Skin epidermis (tissue), 12 donors: ENCODE measurements at regions not wholly inside any gene's neighbourhood (a gene's known extent, or its start where the extent isn't known, plus 50 kb on each side); places are given as distances from the start of the nearest gene placed in this dataset.

Source experiments
- H3K27ac ChIP-seq, 21 experiments: fragments of 200-600 bp; sonication (generic) in 11 of 21; one replicate each; pipeline ENCODE4 v1.5.0; 2020; ENCODE audit warnings: mild to moderate bottlenecking in 3 of 21, inconsistent platforms in 2 of 21, moderate library complexity in 2 of 21
- H3K4me3 ChIP-seq, 7 experiments: fragments of 200-600 bp; sonication (generic) in 2 of 7; one replicate each; pipeline ENCODE4 v1.5.0; 2020; ENCODE audit warnings: inconsistent platforms in 2 of 7, mild to moderate bottlenecking in 2 of 7, moderate library complexity in 1 of 7

DNA sequence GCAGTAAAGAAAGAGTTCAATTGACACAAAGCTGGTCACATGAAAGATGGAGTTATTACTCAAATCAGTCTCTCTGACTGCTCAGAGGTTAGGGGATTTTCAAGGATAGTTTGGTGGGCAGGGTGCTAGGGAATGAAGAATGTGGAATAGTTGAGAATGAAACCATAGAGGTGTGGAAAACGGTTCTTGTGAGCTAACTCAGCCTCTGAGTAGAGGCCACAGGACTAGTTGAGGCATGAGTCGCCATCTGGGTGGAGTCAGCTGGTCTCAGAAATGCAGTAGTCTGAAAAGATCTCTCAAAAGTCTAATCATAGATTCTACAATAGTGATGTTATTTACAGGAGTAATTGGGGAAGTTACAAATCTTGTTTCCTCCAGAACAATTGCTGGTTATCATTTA, 178.9 kb upstream of the SPEF2 start:
- no peak overlapping the region for H3K27ac ChIP-seq
- no peak overlapping the region for H3K4me3 ChIP-seq

DNA sequence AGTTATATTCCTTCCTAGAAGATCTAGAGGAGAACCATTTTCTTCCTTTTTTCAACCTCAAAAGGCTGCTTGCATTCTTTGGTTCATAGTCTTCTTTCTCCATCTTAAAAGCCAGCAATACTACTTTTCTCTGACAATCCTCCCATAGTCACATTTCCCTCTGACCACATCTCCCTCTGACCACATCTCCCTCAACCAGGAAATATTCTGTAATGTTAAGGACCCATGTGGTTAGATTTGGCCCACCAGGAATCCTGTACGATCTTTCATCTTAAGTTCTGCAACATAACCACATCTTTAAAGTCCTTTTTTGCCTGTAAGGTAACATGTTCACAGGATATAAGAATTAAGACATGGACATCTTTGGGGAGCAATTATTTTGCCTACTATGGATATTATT, 179.4 kb upstream of the SPEF2 start:
- H3K27ac ChIP-seq = no peak overlapping the region
- no peak overlapping the region for H3K4me3 ChIP-seq

DNA sequence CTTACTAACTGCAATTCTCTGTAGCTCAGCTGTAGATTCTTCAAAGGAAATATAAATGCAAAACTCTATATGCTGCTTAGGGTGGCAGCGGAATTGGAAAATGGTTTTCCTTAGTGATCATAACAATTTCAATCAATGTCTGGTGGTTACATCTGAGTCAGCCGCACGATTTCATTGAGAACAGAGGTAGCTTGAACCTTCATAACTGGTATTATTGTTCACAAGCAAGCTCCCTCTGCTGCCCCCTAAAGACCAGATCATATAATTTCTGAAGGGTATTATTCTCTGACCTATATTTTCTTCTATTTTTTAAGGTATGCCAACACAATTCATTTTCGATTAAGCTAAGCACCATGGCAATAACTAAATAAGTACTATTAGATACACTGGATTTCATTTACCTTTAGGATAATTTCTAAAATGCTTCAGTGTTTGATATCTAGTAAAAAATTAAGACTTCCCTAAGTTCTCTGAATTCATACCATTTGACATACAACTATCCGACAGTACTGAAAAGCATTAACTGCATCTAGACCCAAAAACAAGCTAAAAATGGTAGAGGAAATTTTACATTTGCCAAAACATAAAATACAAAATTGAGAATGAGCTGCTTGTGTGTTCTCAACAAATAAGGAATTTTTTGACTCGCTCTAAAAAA, 181.1 kb upstream of the SPEF2 start:
- no peak overlapping the region for H3K4me3 ChIP-seq
- no peak overlapping the region for H3K27ac ChIP-seq

DNA sequence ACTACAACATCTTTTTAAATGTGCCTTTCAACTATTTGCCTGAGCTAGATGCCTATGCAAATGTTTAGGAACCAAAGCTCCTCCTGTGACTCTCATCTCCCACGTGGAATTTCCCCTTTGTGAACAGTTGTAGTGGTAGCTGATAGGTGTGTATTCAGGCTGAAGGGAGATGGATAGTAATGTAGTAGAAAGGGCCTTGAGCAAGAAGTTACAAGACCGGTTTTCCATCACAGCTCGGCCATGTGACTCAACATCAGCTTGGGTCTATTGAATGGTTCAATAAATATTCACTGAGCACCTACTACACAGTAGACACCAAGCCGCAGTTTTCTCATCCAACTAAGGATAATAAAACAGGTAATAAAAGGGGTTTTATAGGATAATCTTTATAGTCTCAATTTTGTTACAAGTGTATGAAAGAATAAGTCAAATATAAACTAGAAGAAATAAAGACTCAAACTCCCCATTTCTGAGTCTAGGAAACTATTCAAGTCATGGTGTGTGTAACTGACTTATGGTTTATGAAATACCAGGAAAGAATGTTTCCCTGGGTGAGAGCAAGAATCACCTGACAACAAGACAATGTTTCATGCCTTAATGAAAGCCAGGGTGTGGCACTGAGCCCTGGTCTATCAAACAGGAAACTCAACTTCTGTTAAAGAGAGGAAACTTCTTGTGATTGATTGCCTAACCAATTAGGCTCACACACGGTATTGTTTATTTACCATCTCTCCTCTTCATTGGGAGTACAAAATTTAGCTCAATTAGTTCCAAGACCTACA, 187.1 kb upstream of the SPEF2 start:
- H3K4me3 ChIP-seq = no peak overlapping the region
- peak overlapping the region in 2 of 21 experiments; percentile 17 to 29 for H3K27ac ChIP-seq

DNA sequence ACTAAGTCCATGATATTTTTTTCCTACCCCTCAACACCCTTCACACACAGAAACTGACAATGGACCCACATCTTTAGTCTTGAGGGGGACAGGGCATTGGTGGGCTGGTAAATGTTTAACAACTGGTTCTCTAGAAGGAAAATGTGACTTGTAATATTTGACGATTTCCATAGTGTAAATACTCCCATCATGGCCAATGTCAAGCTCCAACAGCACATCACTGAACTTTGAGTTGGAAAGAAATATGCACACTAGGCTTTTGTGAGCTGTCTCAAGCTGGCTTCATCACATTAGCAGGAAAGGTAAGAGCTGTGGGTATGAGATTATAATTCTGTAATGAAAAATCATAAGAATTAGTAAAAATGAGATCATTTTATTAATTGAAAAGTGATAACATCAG, 189.9 kb upstream of the PRLR start:
- Histone ChIP-seq H3K4me3 (no peak overlapping the region), H3K27ac (no peak overlapping the region)

DNA sequence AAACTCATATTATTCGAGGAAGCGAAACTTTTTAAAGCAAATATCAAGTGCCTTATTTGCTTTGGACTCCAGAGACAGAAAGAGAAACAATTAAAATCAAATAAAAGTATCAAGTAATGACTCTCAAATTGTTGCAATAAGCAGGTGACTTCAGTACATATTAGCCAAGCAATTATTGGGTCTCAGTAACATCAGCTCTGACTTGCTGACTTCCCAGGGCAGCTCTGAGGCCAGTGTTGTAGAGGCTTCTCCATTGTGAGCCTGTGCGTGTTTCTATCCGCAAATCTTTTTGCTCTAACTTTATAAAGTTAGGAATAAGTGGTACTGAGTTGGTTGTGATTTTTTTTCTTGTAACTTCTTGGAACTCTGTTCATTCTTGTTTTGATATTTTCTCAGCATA, 186.8 kb upstream of the PRLR start:
- Histone ChIP-seq H3K4me3 (no peak overlapping the region), H3K27ac (no peak overlapping the region)

DNA sequence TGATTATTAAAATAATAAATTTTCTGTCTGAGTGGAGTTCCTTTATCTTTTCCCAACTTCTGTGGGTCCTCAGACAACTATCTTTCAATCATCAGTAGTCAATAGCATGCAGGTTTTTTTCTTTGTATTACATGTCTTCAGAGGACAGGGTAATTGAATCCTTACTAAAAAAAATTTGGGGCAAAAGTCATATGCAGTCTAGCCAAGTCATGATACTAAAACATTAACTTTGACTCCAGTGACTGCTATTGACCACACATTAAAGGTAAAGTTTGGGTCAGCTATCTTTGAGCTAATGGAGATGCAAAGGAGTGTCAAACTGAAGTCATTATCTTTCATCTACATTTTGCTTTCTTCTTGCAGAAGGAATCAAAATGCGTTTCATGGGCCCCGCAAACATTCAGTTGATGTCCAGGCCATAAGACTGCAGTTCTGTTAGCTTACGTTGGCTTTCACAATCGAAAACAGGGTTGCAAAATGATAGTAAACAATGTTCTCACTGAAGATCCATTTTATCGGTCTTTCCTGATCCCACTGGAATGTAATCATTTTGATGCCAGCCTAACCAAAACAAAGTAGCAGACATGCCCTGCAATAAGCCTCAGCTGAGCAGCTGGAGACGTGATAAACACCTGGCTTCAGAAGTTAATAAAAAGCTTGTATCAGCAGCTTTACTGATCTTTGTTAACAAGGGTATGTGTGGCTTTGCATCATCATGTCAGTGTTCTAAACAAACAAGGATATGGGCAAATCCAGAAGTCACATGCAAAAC, 186.1 kb upstream of the PRLR start:
- H3K27ac ChIP-seq = no peak overlapping the region
- H3K4me3 ChIP-seq = no peak overlapping the region

DNA sequence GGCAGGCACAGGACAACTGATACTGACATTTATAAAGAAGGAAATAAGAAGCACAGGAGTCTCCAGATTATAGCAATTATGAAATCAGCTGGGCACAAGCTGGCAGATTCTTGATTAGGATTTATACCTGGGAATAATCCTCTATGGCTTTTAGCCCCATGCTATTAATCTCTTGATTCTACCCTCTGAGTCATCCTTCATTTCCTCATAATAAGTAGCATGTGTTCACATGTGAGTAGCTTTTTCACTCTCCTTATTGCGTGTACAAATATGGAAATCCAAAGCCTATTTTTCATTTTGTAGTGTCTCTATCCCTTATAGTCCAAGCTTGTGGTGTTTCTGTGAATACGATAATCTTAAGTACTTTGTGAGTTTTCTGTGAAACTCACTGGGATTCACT, 185.0 kb upstream of the PRLR start:
- H3K27ac ChIP-seq = no peak overlapping the region

DNA sequence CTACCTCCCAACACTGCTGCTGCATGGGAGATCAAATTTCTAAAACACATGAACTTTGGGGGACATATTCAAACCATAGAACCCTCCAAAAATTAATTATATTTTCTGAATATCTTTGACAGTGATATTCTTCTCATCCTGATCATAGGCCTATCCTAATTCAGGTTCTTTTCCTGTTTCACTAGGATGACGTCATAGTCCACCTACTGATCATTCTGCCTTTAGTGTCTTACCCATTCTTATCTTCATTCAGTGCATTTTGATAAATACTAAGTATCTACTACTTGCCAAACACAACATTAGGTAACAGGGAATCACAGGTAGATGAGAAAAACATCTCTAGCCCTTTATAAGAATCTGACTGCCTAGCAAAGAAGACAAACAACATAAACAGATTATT, 179.1 kb upstream of the PRLR start:
- H3K27ac ChIP-seq = no peak overlapping the region
- no peak overlapping the region for H3K4me3 ChIP-seq

More for the DNA sequence above, 185.0 kb upstream of the PRLR start:
- no peak overlapping the region for H3K4me3 ChIP-seq

DNA sequence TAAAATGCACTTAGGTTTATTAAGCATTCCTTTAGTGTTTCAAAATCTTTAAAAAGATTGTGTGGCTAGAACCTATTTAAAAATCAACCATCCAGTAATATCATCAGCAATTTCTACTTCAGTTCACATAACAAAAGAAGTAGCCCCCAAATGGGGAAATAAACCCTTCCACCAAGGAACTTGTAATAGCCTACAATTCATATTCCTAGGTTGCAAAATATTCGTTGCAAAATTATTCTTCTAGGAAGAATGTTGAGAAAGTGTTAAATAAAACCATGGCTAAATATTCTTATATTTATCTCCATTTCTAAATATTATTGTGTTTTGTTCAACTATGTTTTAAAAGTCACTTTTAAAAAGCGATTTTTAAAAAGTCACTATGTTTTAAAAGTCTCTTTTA, 177.9 kb upstream of the PRLR start:
- H3K27ac ChIP-seq = no peak overlapping the region
- H3K4me3 ChIP-seq = no peak overlapping the region

DNA sequence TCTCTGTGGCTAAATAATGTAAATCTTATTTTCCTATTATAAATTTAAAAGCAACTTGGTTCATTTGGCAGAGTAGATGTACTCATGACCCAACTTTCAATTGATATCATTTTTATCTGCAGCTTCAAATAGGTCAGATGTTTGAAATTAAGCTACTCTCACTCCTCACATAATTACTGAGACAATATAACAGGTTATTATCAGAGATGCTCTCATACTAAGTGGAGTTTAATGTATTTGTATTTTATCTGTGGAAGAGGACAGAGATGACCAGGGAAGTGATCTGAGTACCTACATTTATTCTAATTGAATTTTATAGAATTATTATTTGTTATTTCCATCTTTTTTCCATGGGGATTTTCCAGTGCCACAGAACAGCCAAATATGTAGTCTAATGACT, 177.4 kb upstream of the PRLR start:
- Histone ChIP-seq H3K4me3 (no peak overlapping the region), H3K27ac (no peak overlapping the region)

DNA sequence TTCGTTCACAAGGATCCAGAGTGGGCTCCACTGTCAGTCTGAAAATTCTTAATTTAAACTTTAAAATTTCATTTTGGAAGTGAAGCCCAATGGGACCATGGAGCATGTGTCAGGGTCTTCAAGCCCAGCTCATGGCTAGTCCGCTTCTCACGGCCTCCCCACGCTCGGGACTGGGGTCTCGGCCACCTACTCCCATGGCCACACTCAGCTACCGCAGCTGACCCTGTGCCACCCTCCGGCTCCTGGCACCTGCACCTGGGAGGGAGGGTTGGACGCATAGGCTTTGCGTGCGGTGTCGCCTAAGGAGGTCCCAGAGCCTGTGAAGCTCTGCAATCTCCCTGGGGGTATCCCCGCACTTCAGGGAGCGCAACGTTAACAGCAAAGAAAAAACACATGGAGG, 175.7 kb upstream of the PRLR start:
- Histone ChIP-seq H3K27ac (no peak overlapping the region), H3K4me3 (no peak overlapping the region)

DNA sequence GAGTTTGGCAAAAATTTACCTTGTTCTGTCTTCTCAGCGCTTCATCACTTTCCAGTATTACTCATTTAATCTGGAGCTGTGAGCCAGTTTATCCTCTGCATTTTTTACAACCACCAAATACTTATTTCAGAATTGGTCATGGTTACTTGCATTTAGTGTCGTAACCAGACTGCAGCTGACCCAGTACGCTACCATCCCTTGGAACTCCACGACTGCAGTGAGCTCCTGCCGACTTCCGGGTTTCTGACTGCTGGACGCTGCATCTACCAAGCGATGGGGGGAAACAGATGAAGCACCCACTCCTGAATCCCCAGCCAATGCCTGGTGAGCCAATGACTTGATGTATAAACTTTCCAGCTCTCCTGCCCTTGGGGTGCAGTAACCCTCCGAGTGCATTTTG, 174.4 kb upstream of the PRLR start:
- H3K4me3 ChIP-seq = no peak overlapping the region
- no peak overlapping the region for H3K27ac ChIP-seq

DNA sequence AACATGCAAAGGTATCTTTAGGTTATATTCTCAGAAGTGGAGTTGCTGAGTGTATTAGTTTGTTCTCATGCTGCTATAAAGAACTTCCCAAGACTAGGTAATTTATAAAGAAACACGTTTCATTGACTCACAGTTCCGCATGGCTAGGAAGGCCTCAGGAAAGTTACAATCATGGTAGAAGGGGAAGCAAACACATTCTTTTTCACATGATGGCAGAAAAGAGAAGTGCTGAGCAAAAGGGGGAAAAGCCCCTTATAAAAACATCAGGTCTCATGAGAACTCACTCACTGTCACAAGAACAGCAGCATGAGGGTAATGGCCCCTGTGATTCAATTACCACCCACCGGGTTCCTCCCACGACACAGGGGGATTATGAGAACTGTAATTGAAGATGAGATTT, 163.6 kb upstream of the PRLR start:
- H3K27ac ChIP-seq = no peak overlapping the region
- H3K4me3 ChIP-seq = no peak overlapping the region

DNA sequence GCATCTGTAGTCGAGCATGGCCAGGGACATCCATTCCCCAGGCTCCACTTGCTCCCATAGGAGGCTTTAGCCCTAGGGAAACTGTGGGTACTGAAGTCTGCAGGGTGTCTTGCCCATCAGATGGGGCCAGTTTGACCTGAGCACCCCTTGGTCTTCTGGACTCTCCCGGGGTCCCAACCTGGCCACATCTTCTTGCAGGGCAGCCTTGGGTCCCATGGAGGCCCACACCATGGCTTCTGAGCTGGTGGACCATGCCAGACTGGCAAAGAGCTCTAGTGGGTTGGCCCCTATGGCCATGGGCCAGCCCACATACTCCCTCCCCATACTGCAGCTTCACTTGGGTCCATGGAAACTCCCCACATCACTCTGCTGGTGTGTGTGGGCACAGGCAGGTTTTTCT, 154.4 kb upstream of the PRLR start:
- Histone ChIP-seq H3K4me3 (no peak overlapping the region), H3K27ac (no peak overlapping the region)

DNA sequence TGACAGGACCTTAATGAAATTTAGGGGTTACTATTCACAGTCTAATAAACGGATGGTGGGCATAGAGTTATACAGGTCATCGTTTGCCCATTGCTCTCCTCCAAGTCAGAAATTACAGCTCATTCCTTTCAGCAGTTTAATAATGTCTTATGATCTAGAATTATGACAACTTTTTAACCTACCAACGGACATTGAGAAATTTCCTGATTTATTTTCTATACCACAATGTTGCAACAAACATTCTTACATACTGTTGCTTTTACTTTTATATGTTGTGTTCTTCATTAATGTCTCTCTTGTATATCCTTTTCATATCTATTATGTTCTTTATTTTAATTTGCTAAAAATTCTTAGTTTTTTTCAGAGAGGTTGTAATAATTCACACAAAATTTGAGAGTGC, 152.8 kb upstream of the PRLR start:
- H3K27ac ChIP-seq = no peak overlapping the region

DNA sequence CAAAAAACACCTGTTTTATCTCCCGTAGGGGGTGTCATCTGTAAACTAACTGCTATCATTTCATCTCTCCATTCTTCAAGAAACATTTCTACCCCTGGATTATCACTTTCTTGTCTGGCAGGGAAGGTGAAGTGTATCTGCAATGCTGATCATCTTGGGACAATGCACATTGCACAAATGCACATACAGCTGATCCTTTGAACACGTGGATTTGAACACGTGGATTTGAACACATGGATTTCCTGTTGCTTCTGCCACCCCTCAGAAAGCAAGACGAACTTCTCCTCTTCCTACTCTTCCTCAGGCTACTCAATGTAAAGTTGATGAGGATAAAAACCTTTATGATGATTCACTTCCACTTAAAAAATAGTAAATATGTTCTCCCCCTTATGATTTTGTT, 147.4 kb upstream of the PRLR start:
- no peak overlapping the region for H3K4me3 ChIP-seq
- no peak overlapping the region for H3K27ac ChIP-seq

More for the DNA sequence above, 152.8 kb upstream of the PRLR start:
- H3K4me3 ChIP-seq = no peak overlapping the region

DNA sequence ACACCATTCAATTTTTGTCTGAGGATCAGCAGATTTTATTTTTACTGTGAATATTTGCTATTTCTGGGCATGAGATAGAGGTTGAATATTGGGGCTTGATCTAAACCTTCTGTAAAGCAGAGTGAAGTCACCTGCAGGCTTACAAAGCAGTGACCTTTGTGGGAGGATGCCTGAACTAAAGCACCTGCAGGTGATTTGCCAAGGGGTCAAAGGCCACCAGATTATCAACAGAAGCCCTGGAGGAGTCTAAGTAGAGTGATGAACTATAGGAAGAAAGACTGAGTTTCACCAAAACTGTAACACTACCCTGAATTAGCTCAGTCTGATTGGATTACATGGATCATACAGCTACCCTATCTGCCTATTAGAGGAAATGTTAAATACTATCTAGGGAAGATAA, 144.3 kb upstream of the PRLR start:
- H3K27ac ChIP-seq = no peak overlapping the region
- H3K4me3 ChIP-seq = no peak overlapping the region

DNA sequence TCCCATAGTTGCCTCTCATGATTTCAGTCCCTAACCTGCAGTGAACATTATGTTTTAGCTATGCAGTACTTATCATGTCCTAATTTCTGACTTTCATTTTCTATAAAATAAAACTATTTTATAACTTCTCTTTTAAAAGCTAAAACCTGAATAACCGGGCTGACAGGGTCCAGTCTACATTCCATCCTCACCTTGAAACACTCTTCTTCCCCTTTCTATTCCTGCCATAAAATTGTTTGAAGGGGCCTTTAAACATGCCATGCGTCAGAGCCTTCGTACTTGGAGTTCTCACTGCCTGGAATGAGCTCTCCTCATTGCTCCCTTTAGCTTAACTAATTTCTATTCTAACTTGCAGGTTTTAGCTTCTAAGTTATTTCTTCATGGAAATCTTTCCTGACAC, 143.0 kb upstream of the PRLR start:
- H3K4me3 ChIP-seq = no peak overlapping the region

DNA sequence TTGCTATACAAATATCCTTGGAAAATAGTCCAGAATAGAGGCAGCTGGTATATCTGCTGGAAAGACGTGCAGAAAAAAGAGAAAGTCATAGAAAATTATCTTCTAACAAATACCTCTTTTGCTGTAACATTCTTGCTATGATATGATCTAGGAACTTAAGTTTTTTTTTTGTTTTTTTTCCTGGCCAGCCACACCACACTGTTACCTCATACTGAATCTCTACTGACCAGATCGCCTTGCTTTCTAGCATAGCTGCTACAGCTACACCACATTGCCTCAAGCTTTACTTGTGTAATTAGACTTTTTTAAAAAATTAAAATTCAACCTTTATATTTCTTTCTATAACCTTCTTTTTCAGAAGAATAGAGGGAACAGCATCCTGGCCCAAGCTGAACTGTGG, 142.2 kb upstream of the PRLR start:
- Histone ChIP-seq H3K4me3 (no peak overlapping the region), H3K27ac (no peak overlapping the region)

More for the DNA sequence above, 143.0 kb upstream of the PRLR start:
- H3K27ac ChIP-seq = no peak overlapping the region

DNA sequence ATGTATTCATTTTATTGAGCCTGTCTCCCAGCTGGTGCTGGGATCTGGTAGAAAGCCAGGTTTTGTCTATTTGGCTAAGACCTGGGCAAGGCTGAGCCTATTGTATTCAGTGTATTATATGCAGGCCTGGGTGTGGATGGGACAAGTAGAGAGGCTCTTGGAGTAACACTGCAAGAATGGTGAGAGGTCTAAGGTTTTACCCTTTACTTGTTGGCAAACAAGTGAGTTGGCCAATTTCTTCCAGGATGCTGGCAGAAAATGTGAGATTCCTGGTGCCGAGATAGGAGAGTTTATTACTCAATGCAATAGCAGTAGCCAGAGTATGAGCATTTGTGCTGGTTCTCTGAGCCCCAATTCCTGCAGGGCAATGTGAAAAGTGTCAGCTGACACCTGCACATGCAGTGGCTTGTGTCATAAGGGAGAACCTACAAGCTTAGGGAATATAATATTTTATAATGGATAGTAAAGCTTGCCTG, 141.7 kb upstream of the PRLR start:
- H3K27ac ChIP-seq = no peak overlapping the region
- H3K4me3 ChIP-seq = no peak overlapping the region
